ENCODE measurements at regions not wholly inside any gene's neighbourhood (a gene's known extent, or its start where the extent isn't known, plus 50 kb on each side); places are given as distances from the start of the nearest gene placed in this dataset.

GRCh38 chr2:221006084-221006483, 566.0 kb downstream of the EPHA4 start:
- TF ChIP-seq CTCF (IDR thresholded peaks at IDR 0.05 in 4 of 5, conservative IDR thresholded peaks at IDR 0.05 in 1 of 5) (no peak), POLR2A (IDR thresholded peaks at IDR 0.05) (no peak)

Data from gastrocnemius medialis (tissue), 4 donors.